Hematopoietic multipotent progenitor cell treated with erythropoietin and hydrocortisone succinate and interleukin-3 and kit ligand, for 6 days (in vitro differentiated cells): ENCODE measurements at regions not wholly inside any gene's neighbourhood (a gene's known extent, or its start where the extent isn't known, plus 50 kb on each side); places are given as distances from the start of the nearest gene placed in this dataset.
A peak's percentile ranks its signal among the peaks of the same experiment; 100 is the strongest.
"Not testable (repeated sequence)": the region's sequence is repeated elsewhere in the genome, so short reads cannot be mapped to it uniquely, and the experiment has no call there.

Source experiments
- DNase-seq: peaks from one replicate; pipeline ENCODE4 v3.0.0-alpha.2; 2015

DNA sequence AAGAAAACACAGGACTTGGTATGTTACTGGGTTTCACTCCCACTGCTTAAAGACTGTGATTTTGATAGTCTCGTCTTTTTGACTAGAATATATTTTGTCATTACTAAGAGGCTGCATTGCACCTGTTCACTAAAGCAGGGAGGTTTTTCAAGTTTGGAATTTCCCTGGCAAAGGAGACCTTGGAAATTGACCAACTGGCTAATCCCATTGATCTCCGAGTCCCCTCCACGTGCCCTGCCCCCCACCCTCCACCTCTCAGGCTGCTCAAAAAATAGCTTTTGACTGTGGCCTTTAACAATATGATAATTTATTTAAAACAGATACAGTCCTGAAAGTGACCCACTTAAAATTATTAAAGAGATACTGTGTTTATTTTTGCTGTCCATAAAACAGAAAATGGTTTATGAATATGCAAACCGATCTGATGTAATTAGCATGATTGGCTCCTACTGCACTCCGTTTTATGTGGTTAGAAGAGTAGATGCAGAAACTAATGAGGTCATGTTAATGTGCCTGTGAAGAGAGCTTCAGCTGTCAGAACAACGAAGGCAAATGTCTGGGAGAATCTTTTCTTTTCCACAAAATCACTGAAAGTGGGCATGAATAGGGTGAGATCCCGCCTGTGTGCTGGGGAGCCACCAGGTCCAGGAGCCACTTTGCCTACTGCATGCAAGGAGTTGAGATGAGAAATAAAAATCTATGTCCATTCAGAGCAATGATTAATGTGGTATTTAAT is 361.5 kb downstream of the RRAGC start:
- DNase-seq = no peak

DNA sequence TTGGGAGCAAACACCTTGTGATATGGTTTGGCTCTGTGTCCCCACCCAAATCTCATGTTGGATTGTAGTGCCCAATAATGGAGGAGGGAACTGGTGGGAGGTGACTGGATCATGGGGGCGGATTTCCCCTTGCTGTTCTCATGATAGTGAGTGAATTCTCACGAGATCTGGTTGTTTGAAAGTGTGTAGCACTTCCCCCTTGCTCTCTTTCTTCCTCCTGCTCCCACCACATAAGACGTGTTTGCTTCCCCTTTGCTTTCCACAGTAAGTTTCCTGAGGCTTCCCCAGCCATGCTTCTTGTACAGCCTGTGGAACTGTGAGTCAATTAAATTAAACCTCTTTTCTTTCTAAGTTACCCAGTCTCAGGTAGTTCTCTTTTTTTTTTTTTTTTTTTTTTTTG is 366.3 kb downstream of the RRAGC start:
- not testable (repeated sequence) for DNase-seq

DNA sequence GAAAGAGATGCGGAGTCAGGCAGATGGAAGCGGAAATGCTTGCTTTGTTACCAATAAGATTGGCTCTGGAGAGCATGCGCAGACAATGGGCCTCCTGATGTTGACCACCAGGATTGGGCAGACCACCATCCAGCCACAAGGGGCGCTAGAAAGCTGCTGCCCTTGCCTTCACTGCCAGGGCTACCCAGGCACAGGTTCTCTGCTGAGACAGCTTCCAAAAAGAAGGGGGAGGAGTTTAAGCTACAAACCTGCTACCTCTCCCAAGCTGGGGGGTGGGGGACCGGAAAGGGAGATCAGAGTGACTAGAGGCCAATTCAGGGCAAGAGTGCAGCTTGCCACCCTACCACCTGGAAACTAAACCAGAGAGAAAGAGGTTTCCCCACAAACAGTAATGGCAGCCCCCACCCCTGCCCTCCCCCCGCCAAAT is 369.7 kb downstream of the RRAGC start:
- DNase-seq = peak; percentile 70

DNA sequence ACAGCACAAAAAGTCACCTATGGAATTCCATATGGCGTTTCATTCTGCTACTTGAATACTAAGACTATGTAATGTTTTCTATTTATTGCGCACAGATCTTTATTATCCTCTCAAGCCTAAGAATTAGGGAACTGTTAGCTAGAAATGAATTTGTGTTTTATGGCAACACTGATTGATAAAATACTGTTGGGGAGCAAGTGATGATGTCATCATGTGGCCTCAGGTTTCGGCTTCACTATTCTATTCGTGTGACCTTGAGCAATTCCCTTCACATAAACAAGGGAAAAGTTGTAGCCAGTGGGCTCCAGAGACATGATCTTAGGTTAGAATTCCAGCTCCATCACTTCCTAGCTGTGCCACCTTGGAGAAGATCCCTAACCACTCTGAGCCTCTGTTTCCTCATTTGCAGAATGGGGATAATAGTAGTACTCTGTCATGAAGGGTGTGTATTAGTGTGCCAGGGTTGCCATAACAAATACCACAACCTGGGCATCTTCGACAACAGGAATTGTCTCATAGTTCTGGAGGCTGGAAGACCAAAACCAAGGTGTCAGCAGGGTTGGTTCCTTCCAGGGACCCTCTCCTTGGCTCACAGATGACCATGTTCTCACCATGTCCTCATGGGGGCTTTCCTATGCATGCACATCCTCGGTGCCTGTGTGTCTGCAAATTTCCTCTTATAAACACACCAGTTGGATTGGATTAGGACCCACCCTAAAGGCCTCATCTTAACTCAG is 371.2 kb downstream of the RRAGC start:
- DNase-seq = no peak

DNA sequence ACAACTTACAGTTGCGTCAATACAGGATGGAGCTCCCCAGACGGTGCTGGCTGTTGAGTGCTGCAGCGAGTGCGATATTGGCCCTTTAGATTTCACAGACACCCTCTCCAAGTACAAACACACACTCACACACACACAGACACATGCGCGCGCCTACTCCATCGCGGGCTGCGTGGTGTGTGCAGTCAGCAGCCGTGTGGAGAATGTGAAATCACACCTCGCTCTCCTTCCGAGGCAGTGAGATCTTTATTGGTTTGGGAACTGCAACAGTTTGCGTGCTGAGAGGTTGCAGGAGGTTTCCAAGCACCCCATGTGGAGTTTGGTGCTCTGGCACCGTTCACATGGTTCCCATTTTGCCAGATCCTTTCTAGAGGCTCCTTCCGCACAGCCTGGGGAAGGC is 372.2 kb downstream of the RRAGC start:
- no peak for DNase-seq

DNA sequence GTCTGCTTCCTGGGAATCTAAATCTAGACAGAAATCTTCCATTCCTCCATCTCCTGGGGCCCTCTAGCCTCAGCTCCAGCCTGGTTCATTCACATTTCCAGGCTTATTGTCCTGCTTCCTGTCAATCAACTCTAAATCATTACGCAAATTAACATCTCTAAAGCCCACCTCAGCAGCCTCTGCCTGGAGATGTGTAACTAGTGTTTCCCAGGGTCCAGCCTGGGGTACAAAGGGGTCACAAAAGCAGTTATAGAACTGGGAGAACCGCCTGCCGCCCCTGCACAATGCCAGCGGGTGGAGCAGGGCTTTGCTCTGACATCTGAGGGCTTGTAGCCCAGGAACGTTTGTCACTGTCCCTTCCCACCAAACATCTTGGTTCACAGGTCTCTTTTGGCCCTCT is 373.5 kb downstream of the RRAGC start:
- DNase-seq = no peak

DNA sequence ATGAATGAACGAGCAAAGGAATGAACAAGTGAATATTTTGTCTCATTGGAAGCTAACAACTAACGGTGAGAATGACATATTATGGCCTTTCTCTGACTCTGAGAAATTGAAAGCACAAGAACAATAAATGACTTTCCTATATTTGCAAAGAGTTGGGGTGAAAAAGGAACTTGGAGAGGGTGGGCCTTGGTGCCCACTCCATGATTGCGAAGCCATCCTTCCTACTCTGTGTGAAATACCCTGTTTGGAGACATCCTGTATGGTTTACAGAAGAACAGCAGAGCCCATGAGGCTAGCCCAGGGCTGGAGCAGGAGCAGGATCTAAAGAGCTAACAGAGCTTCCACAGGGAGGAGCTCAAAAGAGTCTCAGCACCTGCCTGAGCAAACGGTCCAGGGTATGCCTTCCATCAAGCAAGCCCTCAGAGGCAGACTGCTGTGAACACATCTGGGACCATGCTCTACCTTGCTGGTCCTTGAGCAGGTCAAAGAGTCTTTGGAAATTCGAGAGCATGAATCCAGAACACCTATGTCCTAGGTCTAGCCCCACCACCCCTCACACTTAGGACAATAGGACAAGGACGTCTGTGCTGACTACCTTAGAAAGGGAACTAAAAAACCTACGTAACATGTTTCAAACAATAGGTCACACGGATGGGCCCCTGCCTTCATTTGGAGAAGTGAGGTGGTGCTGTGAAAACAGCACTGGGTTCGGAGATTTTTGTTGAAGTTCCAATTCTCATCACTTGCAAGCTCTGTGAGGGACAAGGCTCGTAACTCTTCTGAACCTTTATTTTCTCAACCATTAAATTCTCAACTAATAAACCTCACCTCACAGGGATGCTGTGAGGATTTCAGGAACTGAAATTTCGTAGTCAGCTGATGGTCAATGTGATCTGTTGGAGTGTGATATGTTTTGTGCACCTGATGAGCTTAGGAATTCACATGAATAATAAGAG is 377.4 kb downstream of the RRAGC start:
- DNase-seq = no peak

DNA sequence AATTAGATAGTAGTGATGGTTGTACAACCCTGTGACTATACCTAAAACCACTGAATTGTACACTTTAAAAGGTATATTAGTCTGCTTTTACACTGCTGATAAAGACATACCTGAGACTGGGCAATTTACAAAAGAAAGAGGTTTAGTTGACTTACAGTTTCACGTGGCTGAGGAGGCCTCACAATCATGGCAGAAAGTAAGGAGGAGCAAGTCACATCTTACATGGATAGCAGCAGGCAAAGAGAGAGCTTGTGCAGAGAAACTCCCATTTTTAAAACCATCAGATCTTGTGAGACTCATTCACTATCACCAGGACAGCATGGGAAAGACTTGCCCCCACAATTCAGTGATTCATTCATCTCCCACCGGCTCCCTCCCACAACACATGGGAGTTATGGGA is 379.9 kb downstream of the RRAGC start:
- not testable (repeated sequence) for DNase-seq

DNA sequence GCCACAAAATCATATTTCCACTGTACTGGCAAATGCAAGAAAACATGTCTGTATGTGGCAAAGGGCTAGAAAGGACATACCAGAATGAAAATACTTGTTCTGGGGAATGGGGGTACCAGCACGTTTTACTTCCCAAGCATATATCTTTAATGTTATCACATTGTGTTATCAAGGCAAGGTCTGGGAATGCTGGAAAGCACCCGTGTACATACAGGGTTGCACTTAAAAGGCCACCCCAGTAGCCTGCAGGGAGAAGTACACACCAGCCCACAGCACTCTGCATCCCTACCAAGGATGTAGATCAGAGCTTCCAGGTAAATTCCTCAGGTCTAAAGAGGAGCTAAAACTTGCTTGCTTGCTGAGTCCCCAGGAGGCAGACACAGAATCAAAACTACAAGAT is 381.8 kb downstream of the RRAGC start:
- DNase-seq = no peak

DNA sequence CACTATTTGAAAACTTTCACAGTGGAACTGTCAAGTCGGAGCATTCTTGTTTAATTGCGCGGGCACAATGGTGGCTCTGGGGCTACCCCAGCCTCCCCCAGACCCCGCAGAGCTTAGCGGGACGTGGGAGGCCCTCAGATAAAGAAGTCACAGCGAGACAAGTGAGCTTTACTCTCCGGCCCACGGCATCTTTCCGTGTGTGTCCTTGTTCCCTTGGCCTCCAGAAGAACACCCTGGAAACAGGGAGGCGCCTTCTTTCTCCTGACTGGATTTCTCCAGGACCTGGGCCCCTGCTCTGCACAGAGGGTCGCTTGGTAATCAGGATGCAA is 382.8 kb downstream of the RRAGC start:
- no peak for DNase-seq

DNA sequence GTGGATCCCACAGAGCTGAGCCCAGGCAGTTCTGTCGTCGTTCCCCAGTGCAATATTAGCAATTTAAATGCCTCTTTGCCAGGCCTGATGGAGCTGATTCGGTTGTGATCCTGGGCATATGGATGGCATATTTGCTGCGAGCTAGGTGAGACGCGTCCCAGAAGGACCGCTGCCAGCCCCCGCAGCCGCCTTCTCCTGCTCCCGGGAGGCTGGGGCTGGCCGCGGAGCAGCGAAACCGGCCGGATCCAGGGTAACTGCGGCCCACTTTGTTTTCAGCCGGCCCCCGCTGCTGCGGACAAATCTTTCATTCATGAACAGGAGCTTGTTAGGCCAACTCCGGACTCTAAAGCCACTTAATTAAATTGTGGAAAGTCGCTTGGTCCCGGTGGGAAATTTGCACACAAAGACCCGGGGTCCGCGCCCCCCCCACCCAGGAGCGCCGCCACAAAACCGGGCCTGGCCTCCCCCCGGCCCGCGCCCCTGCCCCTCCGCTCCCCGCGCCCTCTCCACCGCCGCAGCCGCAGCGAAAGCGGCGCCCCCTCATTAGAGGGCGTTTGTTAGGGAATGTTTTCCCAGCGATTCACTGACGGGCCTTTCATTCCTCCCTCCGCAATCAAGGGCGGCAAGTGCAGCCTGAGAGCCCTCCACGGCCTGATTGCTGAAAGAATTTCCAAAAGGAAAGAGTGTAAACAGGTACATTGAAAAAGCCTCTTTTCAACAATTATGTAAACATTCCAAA is 383.3 kb downstream of the RRAGC start:
- DNase-seq = no peak

DNA sequence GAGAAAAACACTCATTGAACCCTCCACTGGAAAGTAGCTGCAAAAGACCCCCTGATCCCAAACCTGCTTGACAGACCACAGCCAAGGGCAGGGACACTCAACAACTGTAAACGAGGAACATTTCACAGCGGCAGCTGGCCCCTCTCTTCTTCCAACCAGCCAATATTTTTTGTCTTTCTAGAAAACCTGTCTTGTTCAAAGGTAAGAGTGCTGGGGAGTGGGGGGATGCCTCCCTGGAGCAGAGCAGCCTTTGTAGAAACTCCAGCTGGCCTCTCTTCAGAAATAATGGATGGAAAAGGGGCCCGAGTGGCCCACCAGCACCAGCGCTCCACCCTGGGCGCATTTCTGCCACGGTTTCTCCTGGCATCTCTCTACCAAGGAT is 384.0 kb downstream of the RRAGC start:
- DNase-seq = no peak

DNA sequence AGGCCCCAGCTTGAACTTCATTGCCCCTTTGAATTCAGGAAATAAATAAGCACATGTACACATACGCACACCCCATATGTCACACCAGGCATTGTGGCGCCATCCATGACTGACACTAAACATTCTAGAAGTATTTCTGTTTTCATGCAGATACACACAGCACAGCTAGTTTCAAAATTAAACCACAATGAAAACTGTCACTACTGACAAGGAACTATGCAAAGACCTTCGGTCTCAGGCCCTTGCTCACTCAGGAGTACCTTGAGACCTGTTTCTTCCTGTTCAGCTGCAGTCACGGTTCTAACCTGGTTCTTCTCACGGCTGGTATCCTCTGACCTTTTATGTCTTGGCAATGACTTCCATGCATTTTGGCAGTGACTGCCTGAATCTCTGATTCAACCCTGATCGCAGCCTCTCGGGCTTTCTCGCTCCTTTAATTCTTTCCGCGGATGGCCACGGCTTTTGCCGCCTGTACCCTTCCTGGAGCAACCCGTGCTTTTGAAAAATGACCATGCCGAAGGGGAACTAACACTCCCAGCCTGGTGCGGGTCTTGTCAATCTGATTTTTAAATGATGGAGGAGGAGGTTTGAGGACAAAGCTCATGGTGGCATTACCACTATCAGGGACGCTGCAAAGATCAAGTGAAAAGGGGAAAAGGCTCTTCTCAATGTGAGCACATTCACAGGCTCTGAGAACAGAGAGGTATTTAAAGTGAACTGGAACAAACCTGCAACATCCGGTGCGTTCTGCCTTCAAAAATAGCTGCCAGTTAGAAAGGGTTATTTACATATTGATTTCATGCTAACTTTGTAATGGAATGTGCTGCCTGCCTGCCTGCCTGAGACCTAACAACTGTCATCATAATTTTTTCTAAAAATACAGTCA is 384.6 kb downstream of the RRAGC start:
- DNase-seq = no peak

DNA sequence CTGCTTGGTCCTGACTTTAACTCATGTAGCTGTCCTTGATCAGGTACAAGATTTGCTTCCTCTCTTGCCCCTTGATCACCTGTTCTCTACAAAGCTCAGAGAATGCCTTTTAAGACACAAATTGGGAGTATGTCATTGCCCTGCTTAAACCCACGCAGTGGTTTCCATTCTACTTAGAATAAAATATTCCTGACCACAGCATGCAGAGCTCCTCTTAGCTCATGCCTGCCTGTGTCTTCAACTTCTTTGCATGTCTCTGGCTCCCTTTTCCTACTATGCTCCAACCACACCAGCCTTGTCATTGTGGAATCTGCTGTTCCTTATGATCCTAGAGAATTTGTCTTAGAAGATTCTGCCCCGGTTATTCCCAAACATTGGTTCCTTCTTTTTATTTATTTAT is 393.1 kb downstream of the RRAGC start:
- DNase-seq = no peak

DNA sequence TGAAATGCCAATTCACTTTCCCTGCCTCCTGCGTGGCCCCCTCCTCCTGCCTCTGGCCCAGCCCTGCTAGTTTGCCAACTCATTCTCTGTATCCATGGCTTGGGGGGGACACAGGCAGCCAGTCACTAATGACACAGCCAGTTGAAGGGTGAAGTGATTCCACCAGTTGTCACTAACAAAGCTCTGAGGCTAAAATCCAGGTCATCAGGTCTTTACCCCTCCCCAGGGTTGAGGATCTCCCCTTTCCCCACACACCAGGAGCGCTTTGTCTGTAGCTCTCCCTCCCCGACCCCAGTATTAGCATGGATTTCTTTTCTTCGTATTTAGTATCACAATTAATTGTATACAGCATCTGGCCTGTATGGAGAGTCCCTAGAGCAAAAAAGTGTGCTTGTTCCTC is 394.1 kb downstream of the RRAGC start:
- no peak for DNase-seq

DNA sequence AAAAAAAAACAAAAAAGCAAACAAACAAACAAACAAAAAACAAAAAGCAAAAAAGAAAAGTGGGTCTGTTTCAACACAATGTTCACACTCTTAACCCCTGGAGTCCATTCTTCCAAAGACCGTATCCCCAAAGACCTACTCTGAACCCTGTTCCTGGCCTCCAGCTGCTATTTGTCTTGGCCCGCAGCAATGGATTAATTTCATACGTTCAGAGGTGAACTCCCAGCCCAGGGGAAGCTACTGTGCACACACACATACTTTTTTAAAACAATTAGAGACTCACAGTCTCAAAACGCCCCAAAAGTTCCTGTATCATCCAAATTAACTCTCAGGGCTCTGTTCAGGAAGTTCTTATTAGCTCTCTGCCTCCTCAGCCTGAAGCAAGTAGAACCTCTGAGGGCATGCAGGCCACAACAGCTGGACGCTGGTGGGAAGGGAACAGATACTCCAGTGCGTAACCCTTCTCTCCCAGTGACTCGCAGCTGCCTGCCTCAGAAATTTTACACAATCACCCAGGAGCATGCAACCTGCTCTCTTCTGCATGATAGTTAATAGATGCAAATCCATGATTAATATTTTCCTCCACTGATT is 395.4 kb downstream of the RRAGC start:
- no peak for DNase-seq

DNA sequence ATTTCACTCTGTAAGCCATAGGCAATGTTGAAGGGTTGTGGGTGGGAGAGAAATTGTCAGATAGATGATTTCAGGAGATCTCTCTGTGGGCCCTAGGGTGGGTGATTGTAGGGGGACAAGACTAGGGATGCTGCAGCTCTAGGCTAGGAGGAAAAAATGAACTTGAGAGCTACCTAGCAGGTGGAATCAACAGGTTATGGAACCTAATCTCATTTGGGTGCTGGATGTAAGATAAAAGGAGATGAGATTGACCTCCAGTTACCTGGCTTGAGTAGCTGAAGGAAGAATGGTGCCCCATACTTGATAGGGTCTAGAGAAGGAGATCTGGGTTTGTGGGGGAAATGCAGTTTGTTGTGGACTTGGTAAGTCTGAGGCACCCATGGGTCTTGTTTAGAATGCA is 396.5 kb downstream of the RRAGC start:
- no peak for DNase-seq

DNA sequence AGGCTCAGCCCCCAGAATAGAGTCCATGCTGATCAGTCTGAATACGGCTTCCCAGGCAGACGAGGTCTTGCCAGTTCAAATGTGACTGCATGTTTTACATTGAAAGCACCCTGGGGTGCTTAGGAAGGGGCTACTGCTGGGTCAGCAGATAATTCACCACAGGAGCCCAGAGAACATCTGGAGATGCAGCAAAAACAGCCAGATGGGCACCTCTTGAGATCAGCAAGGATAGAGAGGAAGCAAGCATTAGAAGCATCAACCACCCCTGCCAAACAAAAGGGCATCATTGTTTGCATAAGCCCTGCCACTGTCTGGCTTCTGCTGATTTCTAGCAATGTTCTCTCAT is 403.1 kb downstream of the RRAGC start:
- no peak for DNase-seq

DNA sequence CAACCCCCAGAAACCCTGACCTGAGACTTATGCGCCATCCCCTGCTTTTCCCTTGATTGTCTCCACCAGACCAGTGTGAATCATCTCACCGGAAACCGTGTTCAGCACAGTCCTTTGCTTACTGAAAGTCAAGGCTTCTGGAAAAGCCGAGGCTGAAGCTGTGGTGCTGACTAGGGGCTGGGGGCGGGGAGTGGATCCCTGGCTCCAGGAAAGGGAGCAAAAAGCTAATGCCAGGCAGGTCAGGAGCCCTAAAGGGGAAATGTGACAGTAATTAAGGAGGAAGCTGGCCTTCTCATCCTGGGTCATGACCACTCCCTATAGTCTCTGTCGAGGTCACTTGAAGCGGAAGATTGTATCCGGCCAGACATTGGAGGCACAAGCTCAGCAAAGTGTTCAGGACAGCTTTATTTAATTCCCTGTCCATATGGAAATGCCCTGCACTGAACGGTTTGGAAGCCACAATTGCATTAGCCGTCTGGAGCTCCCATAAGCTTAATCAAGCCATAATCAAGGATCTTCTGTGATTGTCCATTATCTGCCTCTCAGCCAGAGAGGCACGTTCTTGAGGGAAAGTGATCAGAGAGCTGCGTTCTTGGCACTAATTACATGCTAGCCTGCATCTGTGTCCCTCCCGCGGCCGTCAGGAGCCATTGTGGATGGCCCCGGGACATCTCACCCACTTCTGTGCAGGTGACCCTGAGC is 403.6 kb downstream of the RRAGC start:
- DNase-seq = no peak

DNA sequence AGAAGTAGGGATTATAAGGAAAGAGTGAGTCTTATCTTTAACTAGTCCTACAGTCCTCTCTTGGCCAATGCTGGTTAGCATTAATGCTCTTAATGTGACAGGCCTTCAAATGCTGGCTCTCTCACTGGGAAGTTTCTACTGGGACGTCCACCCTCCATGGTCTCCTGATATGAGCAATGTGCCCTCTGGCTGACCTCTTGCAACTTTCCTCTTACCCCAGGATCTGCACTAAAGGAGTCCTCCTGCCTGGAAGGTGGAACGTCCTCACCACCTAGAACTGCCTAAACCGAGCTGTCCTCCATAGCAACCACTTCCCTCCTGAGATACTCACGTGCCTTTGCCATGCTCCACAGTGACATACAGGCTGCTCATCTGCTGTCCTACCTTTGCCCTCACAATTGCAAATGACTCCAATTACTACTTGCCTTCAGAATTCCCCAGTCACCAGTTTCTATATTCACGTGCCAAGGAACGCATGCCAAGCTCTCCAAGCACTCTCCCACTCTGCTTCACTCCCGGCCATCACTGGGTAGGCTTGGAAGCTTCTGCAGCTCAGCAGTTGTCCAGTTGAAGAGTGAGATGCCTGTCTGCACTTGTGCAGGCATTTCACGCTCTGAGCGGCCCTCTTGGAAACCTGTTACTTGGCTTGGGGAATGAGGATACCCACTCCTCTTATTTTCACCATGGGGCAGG is 404.7 kb downstream of the RRAGC start:
- DNase-seq = no peak
